GM12874 (cell line): ENCODE measurements at regions not wholly inside any gene's neighbourhood (a gene's known extent, or its start where the extent isn't known, plus 50 kb on each side); places are given as distances from the start of the nearest gene placed in this dataset.

Experiments used
- TF ChIP-seq, protein P1 (sequence below): IDR thresholded peaks from 2 replicates; pipeline ENCODE4 v1.5.1; 2011; ENCODE audit warnings: low read depth, mild to moderate bottlenecking, control low read depth, low read length, moderate library complexity; ENCODE audit not compliant: insufficient read depth

DNA sequence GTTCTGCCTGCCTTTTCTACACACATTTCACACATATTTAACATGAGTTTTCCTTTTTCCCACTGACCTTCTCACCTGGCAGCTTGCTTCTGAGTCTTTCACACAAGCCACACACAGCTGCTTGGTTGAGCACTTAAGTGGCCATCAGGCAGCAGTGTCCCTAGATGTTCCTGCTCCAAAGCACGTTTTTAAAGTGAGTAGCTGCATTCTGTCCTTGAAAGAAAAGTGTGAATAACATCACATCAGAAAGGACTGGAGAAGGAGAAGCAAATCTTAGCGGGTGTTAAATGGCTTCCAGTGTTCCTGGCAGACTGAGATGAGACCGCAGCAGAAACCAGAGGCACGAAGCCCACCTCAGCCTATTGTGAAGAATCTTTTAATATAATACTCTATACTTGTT lies 209.2 kb upstream of the IRX4 start:
- TF ChIP-seq, protein P1, sequence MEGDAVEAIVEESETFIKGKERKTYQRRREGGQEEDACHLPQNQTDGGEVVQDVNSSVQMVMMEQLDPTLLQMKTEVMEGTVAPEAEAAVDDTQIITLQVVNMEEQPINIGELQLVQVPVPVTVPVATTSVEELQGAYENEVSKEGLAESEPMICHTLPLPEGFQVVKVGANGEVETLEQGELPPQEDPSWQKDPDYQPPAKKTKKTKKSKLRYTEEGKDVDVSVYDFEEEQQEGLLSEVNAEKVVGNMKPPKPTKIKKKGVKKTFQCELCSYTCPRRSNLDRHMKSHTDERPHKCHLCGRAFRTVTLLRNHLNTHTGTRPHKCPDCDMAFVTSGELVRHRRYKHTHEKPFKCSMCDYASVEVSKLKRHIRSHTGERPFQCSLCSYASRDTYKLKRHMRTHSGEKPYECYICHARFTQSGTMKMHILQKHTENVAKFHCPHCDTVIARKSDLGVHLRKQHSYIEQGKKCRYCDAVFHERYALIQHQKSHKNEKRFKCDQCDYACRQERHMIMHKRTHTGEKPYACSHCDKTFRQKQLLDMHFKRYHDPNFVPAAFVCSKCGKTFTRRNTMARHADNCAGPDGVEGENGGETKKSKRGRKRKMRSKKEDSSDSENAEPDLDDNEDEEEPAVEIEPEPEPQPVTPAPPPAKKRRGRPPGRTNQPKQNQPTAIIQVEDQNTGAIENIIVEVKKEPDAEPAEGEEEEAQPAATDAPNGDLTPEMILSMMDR = no peak

DNA sequence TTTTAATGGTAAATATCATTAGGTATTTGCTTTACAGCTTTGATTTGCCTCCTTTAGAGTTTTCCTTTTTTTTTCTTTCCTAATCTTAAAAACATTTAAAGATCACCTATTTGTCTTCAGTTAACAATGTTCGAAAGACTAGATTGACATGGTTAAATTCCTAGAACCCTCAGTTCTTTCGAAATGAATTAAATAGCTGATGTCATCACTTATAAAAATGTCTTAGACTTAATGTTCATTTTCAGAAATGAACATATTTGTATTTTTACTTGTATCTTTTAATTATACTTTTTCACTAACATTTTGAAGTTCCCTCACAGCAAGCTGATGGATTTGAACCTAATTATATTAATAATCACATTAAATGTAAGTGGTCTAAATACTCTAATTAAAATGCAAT lies 205.3 kb upstream of the IRX4 start:
- TF ChIP-seq, protein P1 = no peak

DNA sequence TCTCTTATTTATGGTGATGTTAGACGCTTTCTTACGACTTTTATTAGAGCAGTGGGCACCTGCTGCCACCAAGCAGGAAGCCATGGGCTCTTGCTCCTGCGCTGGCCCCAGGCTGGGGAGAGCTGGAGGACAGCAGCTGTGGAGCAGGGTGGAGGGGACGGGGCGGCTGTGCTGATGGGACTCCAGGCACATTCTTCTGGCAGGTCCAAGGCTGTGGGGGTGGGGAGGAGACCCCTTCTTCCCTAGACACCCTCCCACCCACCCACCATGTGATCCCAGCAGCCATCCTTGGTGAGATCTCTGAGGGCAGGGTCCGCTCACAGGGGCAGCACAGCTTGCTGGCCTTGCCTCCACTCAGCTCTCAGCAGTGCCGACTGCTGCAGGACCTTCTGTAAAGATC lies 192.6 kb upstream of the IRX4 start:
- TF ChIP-seq, protein P1 = no peak

DNA sequence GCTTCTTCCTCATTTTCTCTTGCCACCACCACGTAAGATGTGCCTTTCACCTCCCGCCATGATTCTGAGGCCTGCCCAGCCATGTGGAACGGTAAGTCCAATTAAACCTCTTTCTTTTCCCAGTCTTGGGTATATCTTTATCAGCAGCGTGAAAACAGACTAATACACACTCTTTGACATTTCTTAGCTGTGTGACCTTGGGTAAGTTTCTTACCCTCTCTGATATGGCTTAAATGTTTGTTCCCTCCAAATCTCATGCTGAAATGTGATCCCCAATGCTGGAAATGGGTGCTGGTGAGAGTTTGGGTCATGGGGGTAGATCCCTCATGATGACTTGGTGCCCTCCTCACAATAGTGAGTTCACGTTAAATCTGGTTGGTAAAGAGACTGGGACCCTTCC lies 188.8 kb upstream of the IRX4 start:
- TF ChIP-seq, protein P1 = no peak

DNA sequence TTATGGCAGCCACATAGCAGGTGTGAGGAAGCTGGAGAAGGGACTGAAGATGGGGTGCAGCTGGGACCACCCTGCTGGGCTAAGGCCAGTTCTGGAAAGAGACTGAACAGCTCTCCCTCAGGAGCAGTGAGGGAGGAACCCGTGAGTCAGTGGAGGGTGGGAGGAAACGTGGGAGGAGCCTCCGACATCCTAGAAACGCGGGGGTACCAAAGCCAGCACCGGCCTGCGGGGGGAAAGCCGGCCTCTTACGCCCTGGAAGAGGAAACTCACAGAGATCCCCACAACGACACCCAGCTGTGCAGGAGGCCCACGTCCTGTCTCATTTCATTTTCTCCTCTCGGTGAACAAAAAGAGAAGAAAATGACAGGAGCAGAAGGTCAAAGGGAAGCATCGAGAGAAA lies 185.8 kb upstream of the IRX4 start:
- TF ChIP-seq, protein P1 = no peak

DNA sequence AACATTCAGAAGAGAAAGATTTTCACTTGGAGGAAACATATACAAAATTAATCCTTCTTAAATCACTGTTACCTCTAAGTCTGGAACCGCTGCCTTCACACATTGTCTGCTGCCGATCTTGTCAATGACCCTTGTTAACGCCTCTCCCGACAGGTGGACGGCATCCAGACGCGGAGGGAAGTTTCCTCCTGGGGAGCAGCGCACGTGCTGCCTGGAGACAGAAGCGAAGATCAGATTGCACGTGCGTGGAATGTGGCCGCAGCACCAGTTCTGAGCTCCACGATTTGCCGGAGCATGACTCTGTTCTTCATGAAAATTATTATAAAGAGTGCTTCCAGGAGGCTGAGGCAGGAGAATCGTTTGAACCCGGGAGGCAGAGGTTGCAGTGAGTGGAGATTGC lies 183.6 kb upstream of the IRX4 start:
- TF ChIP-seq, protein P1 = no peak

DNA sequence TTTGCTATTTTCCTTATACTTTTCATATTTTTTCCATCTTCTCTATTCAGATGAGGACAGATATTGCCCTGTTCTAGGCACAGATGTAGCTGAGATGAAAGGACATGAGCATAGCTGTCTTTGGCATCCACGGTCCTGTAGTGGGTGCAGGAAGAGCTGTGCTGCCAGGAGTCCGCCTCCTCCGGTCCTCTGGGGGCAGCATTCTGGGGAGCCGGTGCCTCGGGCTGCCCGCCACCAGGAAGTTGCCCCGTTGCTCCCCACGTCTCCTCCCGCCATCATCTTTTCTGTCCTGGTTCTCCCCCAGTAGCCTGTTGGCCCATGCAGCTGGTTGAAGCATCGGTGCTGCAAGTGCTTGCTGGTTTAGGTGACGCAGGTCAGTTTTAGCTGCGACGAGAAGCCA lies 170.0 kb upstream of the IRX4 start:
- TF ChIP-seq, protein P1 = no peak

DNA sequence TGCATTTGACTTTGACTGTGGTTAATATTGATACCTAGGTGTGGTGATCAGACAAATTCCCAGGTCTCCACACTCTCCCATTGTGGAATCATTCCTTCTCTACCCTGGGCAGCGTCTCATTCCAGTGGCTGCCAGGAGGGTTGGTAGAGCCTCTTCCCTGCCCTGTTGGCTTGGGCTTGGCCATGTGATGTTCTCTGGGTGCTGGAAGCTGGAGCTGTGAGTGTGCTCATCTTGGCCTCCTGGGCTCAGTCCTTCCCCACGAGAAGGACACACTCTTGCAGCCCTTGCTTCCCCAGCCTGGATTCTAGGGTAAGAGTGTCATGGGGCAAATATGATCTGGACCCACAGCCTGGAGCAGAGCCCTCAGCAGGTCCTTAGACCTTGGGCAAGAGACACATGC lies 167.2 kb upstream of the IRX4 start:
- TF ChIP-seq, protein P1 = no peak
